SIG-M5 treated with dmso at 0.1 percent for 504 hours (cell line): ENCODE measurements at regions not wholly inside any gene's neighbourhood (a gene's known extent, or its start where the extent isn't known, plus 50 kb on each side); places are given as distances from the start of the nearest gene placed in this dataset.
A peak's percentile ranks its signal among the peaks of the same experiment; 100 is the strongest.

ENCODE experiments used
- DNase-seq: peaks from one replicate; lab custom pipeline; 2025; ENCODE audit not compliant: unreplicated experiment; lab: John Stamatoyannopoulos, UW

- DNase-seq, result no peak
Observed at GRCh38 chr6:53216301-53216700, 67.7 kb upstream of the GCM1 start.

- no peak for DNase-seq
Observed at GRCh38 chr6:53214172-53214571, 65.5 kb upstream of the GCM1 start.

DNA sequence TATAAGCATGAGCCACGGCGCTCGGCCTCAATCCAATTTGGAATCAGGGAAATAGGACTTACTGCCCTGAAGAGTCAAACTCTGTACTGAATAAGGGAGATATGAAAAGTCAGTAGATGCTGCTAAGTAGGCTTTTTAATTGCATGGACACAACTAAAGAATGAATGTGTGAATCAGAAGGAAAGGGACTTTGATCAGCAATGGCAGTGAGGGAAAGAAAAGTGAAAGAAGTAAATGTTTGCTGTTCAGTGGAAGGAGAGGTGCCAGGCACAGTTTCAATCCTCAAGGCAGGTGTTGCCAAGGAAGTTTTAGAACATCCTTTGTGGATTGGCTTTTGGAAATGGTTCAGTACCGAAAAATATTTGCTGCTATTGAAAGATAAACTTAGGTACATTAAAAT, 62.2 kb upstream of the GCM1 start:
- DNase-seq, result no peak

GRCh38 chr6:53209681-53210080, 61.0 kb upstream of the GCM1 start:
- no peak for DNase-seq

- DNase-seq, result no peak
Observed at GRCh38 chr6:53205778-53206177, 57.1 kb upstream of the GCM1 start.

- no peak for DNase-seq
Observed at GRCh38 chr6:53203483-53203882, 54.8 kb upstream of the GCM1 start.

DNA sequence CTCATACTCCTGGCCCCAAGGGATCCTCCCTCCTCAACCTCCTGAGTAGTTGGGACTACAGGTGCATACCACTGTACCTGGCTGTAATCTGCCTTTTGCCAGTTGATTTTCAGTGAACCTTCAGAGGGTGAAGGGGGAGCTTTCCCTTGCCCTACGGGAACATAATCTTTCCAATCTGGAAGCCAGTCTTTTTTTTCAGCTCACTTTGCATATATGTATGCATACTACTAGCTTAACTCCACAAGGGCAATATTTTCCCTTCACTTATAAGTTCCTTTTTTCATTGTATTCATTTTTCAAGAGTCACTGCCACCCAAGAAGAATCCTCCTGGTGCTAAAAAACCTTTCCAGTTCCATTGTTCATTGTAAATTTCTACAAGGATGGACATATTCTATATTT, 53.4 kb upstream of the GCM1 start:
- DNase-seq, result no peak

- no peak for DNase-seq
Observed at GRCh38 chr6:53201270-53201669, 52.6 kb upstream of the GCM1 start.

DNA sequence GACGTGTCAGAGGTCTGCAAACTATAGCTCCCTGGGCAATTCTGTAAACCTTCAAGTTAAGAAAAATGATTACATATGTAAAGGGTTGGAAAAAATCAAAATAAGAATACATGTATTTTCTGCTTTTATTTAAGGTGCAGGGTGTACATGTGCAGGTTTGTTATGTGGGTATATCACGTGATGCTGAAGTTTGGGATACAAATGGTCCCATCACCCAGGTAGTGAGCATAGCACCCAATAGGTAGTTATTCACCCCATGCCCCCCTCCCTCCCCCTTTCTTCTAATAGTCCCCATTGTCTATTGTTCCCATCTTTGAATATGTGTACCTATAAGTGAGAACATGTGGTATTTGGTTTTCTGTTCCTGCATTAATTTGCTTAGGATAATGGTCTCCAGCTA, 51.1 kb upstream of the GCM1 start:
- DNase-seq, result no peak

DNA sequence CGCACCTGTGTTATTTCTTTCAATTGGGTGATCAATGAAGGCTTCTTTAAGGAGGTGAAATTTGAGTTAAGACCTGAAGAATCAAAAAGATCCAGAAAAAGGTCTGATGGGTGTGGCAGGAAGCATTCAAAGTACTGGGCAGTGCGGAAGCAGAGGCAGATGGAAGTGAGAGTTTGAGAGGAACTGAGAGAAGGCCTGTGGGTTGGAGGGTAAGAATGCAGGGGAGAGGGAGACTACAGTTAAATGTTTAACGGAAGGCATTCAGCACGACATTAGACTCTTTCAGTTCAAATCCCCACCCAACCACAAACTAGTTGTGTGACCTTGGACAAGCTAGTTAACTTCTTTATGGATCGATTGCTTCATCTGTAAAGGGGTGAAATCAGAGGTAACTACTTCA, 50.5 kb upstream of the GCM1 start:
- peak; percentile 84 for DNase-seq
